Retinal pigment epithelial cell (primary cell): ENCODE measurements at regions not wholly inside any gene's neighbourhood (a gene's known extent, or its start where the extent isn't known, plus 50 kb on each side); places are given as distances from the start of the nearest gene placed in this dataset.
"Not testable (repeated sequence)": the region's sequence is repeated elsewhere in the genome, so short reads cannot be mapped to it uniquely, and the experiment has no call there.

ENCODE experiments used
- DNase-seq: peaks from one replicate; pipeline ENCODE4 v3.0.0-alpha.2; 2010; ENCODE audit warnings: low read depth
- H3K4me3 ChIP-seq: 2 replicates; pipeline ENCODE4 v1.5.1; 2011; ENCODE audit warnings: mild to moderate bottlenecking, low read length, control low read depth, moderate library complexity

- not testable (repeated sequence) for DNase-seq, H3K4me3 ChIP-seq
These were observed 152.3 kb downstream of the BCL2L11 start for GRCh38 chr2:111273007-111273406.

GRCh38 chr2:111275047-111275853 lies 154.5 kb downstream of the BCL2L11 start:
- not testable (repeated sequence) for DNase-seq, H3K4me3 ChIP-seq

- not testable (repeated sequence) for H3K4me3 ChIP-seq, DNase-seq
These were observed 155.1 kb downstream of the BCL2L11 start for GRCh38 chr2:111275854-111276171.

GRCh38 chr2:111278133-111278532 lies 157.4 kb downstream of the BCL2L11 start:
- not testable (repeated sequence) for DNase-seq, H3K4me3 ChIP-seq

DNA sequence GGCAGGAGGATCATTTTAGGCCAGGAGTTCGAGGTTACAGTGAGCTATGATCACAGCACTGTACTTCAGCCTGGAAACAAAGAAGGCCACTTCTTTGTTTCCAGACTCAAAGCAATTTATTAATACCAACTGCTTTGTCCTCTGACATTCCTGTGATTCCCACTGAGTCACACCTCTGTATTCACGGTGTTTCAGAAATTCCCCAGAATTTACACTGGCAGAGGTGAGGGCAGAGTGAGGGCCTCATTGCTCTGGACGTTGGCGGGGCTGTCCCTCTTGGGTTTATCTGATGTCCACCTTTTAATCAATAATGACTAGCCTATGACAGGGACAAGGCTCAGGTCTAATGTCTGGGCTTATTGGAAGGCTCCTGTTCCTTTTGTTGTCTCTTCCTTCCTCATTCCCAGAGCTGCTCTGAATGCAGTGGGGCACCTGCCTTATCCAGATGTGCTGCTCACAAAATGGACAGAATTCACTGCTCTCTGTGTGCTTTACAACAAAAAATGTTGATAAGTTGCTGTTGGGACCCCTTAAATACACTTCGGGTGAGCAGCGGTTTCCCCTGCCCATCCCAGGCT lies 160.1 kb downstream of the BCL2L11 start:
- H3K4me3 ChIP-seq, DNase-seq: not testable (repeated sequence)

DNA sequence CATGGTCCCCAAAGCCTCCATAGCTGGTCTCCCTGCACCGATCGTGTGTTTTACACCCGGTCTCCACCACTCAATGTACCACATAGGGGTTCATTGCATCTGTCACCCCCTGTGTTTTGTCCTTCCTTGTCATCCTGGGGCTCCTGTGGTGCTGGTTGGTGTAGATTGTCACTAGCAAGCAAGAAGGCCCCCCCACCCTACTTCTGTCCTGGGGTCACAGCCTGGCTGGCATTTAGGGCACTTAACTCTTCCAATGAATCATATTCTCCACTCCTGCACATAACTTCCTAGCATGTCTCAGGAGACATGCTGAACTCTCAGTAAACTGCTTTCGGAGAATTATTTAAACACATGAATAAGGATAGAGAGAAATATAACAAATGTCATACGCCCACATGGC lies 161.4 kb downstream of the BCL2L11 start:
- DNase-seq, H3K4me3 ChIP-seq: not testable (repeated sequence)

DNA sequence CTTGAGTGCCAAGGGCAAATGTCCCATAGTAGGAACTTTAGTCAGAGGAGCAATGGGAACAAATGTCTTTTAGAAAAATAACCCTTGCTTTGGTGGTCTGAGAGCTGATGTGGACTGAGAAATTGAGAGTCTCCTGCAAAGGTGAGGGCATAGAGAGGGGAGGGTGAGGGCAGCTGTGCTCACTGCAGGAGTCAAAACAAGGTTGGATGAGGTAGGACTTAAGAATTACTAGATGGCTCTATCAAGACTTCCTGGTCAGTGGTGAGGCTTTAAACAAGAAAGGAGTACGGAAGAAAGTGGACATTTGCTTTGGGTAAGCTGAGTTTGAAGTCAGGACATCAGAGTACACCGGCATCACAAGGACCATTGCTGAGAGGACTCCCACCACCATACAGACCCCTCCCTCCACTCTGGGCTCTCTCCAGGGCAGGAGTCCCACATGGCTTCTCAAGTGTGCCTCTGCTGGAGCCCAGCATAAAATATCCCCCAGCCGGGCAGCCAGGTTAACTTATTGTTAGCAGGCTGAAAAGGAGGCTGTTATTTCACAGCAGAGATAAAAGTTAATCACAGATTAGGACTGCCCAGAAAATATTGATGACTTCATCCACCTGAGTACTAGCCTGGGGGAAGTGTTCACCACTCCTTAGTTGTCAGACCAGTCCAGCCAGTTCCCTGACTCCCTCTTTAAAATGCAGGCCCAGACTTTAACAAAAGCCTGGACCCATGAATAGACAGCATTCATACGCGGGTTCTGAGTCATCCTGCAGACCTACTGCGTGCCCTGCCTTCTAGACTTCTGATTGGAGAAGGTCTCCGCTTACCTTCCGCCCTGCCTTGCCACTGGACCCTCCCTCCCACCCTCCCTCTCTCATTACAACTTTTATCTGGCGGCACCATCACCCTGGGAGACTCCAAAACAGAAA lies 167.2 kb downstream of the BCL2L11 start:
- DNase-seq, H3K4me3 ChIP-seq: not testable (repeated sequence)

DNA sequence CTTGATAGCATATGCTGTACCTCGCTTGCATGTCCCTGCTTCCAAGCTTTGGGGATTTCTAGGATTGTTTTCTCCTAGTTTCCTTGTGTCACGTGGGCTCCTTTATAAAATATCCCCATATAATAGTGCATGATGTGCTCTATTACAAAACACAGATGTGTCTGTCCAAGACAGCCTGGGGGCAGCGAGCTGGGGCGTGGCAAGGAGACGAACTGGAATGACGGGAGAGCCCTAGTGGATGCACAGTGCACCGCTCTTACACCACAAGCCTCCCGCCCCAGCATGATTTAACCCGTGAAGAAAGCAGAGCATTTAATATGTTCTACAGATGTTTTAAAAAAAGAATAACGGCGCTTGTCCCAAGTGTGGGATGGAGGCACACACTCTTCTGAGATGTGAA lies 169.7 kb downstream of the BCL2L11 start:
- not testable (repeated sequence) for H3K4me3 ChIP-seq, DNase-seq

GRCh38 chr2:111291566-111291965 lies 170.9 kb downstream of the BCL2L11 start:
- H3K4me3 ChIP-seq, DNase-seq: not testable (repeated sequence)

GRCh38 chr2:111292232-111292968 lies 171.7 kb downstream of the BCL2L11 start:
- not testable (repeated sequence) for H3K4me3 ChIP-seq, DNase-seq

GRCh38 chr2:111294699-111295098 lies 174.0 kb downstream of the BCL2L11 start:
- not testable (repeated sequence) for DNase-seq, H3K4me3 ChIP-seq

GRCh38 chr2:111296122-111296804 lies 175.5 kb downstream of the BCL2L11 start:
- H3K4me3 ChIP-seq, DNase-seq: not testable (repeated sequence)

DNA sequence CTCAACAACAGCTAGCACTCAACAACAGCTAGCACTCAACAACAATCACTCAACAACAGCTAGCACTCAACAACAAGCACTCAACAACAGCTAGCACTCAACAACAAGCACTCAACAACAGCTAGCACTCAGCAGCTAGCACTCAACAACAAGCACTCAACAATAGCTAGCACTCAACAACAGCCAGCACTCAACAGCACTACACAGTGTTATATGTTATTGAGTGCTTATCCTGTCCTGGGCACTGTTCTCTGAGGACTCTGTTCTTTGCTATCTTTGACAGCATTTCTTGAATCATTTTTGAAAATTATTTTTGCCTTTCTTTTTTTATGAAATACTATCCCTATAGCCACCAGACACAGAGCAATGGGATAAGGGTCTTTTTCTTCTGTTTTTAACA lies 176.4 kb downstream of the BCL2L11 start:
- H3K4me3 ChIP-seq, DNase-seq: not testable (repeated sequence)

GRCh38 chr2:111298927-111299326 lies 178.2 kb downstream of the BCL2L11 start:
- DNase-seq, H3K4me3 ChIP-seq: not testable (repeated sequence)

DNA sequence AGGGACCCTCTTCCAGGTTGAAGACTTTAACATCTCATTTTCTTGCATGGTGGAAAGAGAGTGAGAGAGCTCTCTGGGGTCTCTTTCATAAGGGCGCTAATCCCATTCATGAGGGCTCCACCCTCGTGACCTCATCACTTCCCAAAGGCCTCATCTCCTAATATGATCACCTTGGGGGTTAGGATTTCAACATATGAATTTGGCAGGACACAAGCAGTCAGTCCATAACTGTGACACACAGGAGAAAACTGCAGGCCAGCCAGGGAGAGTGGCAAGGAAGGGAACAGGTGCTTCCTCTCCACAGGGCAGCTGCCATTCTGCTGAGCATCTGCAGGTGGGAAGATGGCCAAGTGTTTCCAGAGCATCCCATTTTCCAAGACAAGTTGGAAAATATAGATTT lies 178.9 kb downstream of the BCL2L11 start:
- DNase-seq, H3K4me3 ChIP-seq: not testable (repeated sequence)

DNA sequence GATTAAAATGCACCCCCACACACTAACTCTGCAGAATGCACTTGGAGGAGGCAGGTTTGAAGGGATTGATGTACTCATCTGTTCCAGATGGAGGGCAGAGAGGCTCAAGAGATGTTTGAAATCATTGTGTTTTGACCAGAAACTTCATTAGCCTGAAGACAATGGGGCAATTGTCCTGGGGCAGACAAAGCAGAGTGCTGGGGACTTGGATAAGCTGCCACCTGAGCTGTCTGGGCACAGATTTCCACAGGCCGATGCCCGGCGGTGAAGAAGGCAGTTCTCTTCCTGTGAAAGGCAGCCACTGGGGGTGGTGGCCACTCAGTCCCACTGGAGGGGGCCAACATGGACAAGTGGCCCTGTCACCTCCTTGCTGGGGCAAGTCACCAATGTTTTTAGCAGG lies 181.0 kb downstream of the BCL2L11 start:
- DNase-seq, H3K4me3 ChIP-seq: not testable (repeated sequence)

DNA sequence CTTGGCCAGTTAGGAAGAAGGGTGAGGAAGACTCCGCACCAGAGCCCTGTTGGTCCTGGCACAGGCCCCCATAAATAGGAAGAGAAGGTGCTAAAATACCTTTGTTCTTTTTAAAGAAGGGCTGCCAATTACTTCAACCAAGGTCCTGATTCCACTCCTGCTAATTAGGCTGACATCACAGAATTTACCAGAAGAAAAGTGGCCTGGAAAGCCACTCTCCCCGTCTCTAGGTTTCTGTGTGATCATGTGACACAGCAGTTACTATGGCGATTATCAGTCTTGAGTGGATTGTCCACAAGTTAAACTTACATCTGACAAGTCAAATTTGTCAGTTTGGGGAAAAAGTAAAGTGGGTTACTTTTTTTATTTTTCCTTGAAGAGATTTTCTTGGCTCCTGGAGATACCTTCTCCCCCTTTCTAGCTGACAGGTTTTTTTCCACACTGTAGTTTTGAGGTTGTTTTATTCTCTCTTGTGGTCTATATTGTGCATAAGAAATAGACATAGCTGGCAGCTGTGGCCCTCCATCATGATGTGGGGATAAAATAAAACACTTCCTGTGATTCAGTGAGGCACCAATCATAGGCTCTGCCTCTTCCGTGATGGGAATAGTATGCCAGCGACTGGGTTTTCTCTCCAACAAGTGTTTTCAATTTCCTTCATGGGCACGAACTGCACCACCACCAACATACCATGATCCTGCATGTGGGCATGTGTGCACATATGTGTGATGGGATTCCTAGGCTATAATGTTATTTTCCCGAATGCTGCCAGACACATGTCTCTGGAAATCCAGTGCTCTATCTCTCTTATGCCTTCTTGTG lies 181.9 kb downstream of the BCL2L11 start:
- H3K4me3 ChIP-seq, DNase-seq: not testable (repeated sequence)

- not testable (repeated sequence) for H3K4me3 ChIP-seq, DNase-seq
These were observed 186.6 kb downstream of the BCL2L11 start for GRCh38 chr2:111307302-111307701.
